OCI-LY7 (cell line): ENCODE measurements at regions not wholly inside any gene's neighbourhood (a gene's known extent, or its start where the extent isn't known, plus 50 kb on each side); places are given as distances from the start of the nearest gene placed in this dataset.

Source experiments
- EZH2phosphoT487 ChIP-seq: fragments of 200-600 bp; sonication (generic); IDR thresholded peaks from 2 replicates; pipeline ENCODE4 v1.6.1; 2018; ENCODE audit warnings: low read depth, borderline replicate concordance, mild to moderate bottlenecking, mixed run types, antibody characterized with exemption, low read length, moderate library complexity, mixed read lengths
- TF ChIP-seq, protein P1 (sequence below): fragments of 200-600 bp; sonication (generic); conservative IDR thresholded peaks from 2 replicates; pipeline ENCODE4 v1.5.1; 2014; ENCODE audit warnings: mild to moderate bottlenecking, antibody characterized with exemption, low read length, moderate library complexity, mixed read lengths

GRCh38 chr18:29084120-29084519 lies 907.2 kb upstream of the CDH2 start:
- TF ChIP-seq, protein P1, sequence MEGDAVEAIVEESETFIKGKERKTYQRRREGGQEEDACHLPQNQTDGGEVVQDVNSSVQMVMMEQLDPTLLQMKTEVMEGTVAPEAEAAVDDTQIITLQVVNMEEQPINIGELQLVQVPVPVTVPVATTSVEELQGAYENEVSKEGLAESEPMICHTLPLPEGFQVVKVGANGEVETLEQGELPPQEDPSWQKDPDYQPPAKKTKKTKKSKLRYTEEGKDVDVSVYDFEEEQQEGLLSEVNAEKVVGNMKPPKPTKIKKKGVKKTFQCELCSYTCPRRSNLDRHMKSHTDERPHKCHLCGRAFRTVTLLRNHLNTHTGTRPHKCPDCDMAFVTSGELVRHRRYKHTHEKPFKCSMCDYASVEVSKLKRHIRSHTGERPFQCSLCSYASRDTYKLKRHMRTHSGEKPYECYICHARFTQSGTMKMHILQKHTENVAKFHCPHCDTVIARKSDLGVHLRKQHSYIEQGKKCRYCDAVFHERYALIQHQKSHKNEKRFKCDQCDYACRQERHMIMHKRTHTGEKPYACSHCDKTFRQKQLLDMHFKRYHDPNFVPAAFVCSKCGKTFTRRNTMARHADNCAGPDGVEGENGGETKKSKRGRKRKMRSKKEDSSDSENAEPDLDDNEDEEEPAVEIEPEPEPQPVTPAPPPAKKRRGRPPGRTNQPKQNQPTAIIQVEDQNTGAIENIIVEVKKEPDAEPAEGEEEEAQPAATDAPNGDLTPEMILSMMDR = no peak
- TF ChIP-seq EZH2phosphoT487 = no peak
